Left cardiac atrium (tissue), 4 donors: ENCODE measurements at regions not wholly inside any gene's neighbourhood (a gene's known extent, or its start where the extent isn't known, plus 50 kb on each side); places are given as distances from the start of the nearest gene placed in this dataset.

Experiments
- ATAC-seq, 2 donors: fragments of 200-7000 bp; cut with Tn5 transposase; one replicate each; pipeline ENCODE4 v1.9.1; 2020; ENCODE audit warnings: mild to moderate bottlenecking in 2 of 2, moderate library complexity in 2 of 2
- DNase-seq: peaks from one replicate; pipeline ENCODE4 v3.0.0-alpha.2; 2020
- intact Hi-C, 2 donors: fragments of 100-400 bp; cut with DNase I; formaldehyde crosslinking; loops; one replicate each; pipeline versions ENCODE4 v1.14.1 to v1.15.1; 2022 to 2023
- donor health status: DM: no; HTN: yes; CAD: no.
- donor health status: DM: no; HTN: yes; CAD: no; lungs with severe emphysema.
- donor health status: DM: yes; HTN: yes; CAD: no.
- donor health status: Dilated cardiomyopathy.

DNA sequence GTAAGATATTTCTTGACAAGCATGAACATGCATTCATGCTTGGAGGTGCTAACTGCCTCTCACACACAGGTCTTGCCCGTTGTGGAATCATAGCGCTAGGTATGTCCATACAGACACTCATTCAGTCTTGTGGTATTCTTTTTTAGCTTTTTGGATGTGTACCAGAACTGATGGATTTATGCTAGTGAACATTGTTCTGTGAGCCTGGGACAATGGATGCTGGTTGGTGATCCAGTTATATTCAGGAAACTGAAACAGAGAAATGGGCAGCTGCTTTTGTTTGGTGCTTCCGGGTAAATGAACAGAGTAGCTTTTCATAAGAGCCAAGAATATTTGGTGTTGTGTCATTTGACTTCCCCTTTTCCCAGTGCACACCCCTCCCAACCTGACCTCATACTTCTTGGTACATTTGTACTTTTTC lies 78.9 kb upstream of the SLC4A4 start:
- DNase-seq (no peak), ATAC-seq (peak; percentile 38 to 59)
- intact Hi-C loops: no loop called here

DNA sequence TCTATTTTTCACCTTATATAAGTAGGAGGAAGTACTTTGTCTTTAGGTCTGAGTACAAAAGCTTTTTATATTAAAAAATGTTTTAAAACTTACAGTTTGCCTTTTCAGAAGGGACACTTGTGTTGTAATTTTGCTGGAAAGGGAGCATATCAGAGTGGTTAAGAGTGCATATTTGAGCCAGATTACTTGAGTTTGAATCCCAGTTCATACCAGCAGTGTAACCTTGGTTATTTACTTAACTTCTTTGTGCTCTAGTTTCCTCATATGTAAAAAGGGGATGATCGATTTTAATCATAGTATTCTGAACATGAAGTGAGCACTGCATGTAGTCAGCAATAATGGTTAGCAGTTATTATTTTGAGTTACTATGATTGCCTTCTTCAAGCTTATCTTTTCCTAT lies 78.3 kb upstream of the SLC4A4 start:
- no peak for DNase-seq
- intact Hi-C loops: no loop called here
- peak; percentile 5 to 21 for ATAC-seq

DNA sequence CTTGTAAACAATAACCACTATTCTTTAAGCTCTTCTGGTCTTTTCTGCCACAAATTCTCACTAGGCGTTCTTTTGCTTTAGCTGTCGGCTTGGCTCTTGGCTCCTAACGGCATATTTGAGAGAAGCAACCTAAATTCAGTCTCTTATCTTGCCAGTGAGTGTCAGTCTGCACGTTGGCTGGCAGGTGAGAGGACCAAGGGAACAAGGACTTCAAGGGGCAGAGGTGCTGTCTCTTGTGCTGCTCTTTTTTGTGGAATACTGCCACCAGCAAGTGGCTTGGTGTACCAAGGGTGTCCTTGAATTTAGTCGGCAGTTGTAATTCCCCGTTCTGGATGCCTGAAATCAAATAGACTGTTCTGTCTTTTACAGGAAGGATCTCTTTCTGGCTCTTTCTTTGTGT lies 77.8 kb upstream of the SLC4A4 start:
- ATAC-seq: peak; percentile 67 to 72
- intact Hi-C loops: no loop called here
- DNase-seq: peak; percentile 28

DNA sequence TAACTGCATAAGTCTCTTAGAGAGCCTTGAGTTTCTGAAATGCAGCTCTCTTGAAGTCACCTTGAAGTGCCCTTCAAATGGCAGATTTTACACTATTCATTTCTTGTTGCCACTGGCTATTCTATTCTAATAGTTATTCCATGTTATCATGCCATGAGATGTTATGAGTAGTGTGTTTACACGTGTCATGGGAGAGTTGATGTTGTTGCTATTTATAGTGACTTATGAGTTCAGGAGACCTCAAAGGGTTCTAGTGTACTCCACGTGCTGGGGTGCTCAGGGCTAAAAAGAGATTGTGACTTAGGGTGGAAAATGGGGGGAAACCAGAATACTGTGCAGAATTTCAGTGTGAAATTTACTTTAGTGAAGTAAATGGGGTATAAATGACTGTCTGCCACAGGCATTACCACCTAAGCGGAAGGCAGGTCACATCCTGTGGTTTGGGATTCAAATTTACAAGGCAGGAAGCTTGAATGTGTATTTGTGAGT lies 77.1 kb upstream of the SLC4A4 start:
- ATAC-seq: peak; percentile 39 to 59
- no peak for DNase-seq
- intact Hi-C loops: no loop called here

DNA sequence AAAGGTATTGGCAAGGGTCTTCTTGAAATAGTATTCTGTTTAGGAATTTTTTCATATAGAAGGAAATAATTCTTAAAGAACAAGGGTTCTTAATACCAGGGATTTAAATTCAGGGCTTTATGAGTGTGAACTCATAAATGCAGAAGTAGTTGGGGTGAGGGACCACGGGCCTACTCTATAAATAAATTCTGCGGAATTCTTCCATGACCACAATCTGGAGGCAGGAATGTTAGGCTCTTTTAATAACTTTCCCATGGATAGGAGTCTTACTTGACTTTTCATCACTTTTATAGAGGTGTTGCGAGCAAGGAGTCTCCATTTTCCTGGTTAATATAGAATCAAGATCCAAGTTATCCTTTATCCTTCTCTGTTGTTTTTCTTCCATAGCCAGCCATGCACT lies 76.7 kb upstream of the SLC4A4 start:
- intact Hi-C loops: no loop called here
- no peak for DNase-seq
- ATAC-seq: no peak

DNA sequence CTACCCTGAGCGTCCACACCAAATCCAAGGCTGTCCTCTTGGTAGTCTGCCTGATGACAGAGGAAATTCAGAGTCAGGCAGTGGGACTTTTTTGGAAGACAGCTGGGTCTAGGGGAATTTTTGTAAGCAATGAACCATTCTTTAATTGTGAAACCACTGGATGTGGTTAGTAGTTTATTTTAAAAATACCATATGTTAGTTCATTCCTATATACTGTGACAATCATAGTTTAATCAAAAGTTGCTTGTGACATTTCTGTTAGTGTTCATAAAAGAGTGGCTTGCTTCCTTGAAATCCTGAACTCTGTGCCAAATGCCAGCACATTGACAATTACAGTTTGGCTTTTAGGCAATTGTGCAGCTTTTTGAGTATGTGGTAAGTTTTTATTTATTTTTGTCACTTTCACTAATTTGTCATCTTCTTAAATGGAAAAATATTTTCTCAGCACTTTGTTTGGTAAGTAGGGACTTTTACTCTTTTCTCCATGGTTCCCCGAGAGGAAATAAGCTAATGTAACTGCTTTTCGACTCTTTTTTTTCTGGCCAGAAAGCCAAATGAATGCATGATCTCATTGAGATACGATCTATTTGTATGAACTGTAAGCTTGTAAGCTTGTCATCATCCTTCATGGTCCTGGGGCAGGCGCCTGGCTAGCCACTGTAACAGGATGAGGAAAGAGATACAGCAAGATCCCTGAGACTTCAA lies 72.6 kb upstream of the SLC4A4 start:
- peak; percentile 25 for DNase-seq
- intact Hi-C loops: no loop called here

DNA sequence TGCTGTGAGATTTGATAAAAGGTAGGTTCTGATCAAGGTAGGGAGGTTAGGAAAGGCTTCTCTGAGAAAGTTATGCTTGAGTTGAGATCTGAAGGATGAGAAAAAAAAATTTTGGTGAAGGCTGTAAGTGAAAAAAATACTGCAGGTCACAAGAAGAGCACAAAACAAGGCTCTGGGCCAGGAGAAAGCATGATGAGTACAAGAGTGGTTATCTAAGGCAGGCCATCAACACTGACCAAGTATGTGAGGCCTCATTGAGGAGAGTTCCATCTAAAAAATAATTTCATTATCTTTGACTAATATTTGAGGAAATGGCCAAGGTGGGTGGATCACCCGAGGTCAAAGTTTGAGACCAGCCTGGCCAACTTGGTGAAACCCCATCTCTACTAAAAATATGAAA lies 71.6 kb upstream of the SLC4A4 start:
- peak in 1 of 2 donors; percentile 41 for ATAC-seq
- intact Hi-C loops: no loop called here
- no peak for DNase-seq

More for the DNA sequence above, 72.6 kb upstream of the SLC4A4 start:
- ATAC-seq: peak in 1 of 2 donors; percentile 56

DNA sequence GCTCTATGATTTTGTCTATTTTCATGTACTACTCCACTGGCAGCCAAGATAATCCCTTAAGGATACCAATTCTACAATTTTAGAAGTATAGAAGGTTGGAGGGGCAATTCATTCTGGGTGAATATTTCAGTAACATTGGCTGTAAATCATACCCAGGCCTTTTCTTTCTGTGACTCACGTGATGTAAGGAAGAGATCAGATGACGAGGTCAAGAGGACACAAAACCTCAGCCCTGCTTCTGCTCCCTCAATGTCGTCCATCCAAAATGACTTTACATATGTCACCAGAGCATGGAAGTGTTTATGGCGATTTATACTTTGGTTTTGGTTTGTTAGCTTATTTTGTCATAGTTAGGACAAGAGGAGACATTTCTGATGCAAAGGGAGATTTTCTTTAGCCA lies 70.7 kb upstream of the SLC4A4 start:
- intact Hi-C loops: no loop called here
- DNase-seq: no peak
- no peak for ATAC-seq

DNA sequence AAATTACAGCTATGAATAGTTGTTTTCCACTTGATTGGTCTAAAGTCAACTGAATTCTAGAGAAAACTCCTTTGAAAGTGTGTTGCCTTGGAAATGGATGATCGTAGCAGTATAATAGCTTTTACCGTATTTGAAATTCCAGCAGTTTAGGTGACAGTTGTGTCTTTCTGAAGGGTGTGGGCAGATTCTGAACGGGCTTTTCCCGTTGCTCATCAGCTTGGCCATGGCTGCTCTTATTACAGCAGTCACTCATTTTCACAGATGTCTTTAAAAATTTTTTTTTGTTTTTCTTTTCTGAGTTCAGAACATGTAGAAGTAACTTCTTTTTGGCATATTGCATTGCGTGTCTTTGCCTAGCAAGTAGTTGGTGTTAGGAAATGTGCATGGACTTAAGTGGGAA lies 69.6 kb upstream of the SLC4A4 start:
- ATAC-seq (no peak), DNase-seq (no peak)
- intact Hi-C loops: no loop called here

DNA sequence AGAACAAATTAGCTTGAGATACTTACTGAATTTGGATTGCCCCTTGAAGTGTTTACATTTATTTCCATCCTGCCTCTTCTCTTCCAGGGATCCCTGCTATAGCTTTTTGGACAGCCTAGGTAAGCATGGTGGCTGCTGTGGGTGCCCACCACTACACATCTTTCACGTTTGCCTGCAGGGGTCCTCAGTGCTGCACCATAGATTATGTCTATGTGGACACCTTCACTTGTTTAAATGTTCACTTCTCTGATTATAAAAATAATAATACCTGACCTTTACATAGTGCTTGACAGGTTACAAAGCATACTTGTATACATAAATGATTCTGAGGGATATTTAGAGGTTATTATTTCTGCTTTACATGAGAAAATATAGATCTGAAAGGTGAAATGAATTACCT lies 67.9 kb upstream of the SLC4A4 start:
- ATAC-seq: no peak
- intact Hi-C loops: no loop called here
- no peak for DNase-seq

DNA sequence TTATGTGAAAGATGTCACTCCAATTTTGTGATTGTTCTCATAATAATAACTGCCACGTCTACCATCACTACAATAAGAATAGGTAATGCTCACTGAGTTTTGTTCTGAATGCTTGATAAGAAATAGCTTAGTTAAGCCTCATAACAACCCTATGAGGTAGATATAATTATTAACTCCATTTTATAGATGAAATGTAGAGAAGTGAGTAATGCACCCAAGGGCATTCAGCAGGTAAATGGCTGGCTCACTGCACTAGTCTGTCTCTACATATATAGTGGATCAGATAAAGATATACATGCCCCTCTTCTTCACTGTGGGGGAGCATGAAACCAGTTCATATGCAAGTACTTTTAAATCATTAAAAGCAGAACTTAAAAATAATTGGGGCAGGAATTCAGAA lies 65.8 kb upstream of the SLC4A4 start:
- ATAC-seq: no peak
- intact Hi-C loops: no loop called here
- no peak for DNase-seq

DNA sequence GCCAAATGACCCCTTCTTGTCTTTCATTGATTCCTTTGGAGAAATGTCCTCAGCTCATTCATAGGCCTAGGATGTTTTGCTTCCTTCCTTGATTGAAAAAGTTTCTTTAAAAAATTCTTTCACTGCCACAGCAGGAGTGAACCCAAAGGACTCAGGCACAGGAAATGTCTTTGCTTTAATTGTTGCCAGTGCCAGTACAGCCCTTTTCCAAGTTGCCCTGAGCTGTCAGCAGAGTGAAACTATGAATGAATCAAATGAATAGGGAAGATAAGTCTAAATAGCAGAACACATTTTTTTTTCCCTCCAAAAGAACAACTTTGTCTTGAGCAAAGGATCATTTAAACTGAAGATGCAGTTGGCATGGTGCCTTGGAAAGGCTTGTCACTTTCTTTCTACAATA lies 63.8 kb upstream of the SLC4A4 start:
- DNase-seq: no peak
- peak; percentile 19 to 37 for ATAC-seq
- intact Hi-C loops: no loop called here

DNA sequence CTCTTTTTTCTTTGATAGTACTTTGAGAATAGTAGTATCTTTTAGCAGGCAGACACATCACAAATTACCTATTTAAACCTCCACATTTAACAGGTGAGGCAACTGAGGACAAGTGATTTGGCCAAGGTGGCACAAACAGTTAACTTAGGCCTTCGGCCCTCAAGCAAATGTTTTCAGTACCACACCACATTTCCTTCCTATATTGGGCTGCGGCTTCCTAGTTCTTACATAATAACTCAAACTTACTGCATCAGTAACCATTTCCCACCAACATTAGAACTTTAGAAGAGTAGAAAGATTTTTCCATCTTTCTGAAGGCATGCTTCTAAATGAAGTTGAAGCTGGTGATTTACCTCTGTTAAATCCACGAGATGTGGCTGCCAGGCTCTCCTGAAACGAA lies 63.2 kb upstream of the SLC4A4 start:
- ATAC-seq: no peak
- DNase-seq: no peak
- intact Hi-C loops: no loop called here

DNA sequence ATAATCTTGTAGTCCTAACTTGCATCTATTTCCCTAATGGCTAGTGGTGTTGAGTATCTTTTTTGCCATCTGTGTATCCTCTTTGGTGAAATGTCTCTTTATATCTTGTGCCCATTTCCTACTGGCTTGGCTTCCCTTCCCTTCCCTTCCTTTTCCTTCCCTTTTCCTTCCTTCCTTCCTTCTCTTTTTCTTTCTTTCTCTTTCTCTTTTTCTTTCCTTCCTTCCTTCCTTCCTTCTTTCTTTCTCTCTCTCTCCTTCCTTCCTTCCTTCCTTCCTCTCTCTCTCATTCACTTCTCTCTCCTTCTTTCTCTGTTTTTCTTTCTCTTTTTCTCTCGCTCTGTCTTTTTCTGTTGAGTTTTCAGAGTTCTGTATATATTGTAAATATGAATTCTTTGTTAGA lies 61.5 kb upstream of the SLC4A4 start:
- DNase-seq (no peak), ATAC-seq (no peak)
- intact Hi-C loops: no loop called here

DNA sequence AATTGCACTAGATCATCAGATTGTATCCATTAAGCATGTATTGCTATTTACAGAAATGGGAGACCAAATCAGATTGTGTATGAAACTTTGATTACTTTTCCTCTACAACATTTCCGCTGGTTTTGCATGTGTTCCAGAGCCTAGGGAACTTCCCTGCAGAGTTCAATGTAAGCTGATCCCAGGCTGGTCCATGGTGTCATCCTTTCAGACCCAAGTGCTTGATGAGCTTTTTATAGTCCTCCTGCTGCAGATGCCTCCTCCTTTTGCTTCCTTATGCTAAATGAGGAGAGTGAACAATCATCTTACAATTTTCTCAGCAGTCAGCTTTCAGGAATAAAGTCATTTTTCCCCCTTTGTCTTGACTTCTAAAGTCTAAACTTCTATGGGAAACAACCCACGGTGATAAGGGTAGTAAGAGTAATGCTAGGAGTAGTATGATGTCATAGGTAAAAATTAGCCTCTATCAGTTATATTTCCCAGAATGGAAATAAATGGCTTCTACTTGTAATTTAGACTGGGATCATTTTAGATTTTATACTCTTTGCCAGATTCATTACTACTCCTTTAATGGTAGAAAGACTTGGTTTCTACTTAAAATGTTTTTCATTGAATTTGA lies 55.1 kb upstream of the SLC4A4 start:
- ATAC-seq: peak in 1 of 2 donors; percentile 67
- intact Hi-C loops: no loop called here
- DNase-seq: no peak

DNA sequence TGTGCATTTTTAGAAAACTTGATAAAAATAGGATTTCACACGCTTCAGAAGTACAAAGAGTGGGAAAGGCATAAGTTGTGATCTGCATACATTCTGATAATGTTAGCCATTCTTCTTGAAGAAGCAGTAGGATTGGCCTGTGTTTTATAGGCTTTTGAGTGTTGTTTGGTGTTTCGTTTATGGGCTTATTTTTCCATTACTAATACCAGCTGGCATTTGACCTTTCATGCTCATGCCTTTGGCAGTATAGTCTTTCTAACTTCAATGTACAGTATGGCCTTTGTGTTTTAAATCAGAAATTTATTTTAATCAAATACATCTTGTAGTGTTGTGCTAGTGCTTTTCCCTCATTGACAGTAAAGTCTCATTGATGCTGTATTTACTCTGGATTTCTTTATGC lies 51.5 kb upstream of the SLC4A4 start:
- intact Hi-C loops: no loop called here

DNA sequence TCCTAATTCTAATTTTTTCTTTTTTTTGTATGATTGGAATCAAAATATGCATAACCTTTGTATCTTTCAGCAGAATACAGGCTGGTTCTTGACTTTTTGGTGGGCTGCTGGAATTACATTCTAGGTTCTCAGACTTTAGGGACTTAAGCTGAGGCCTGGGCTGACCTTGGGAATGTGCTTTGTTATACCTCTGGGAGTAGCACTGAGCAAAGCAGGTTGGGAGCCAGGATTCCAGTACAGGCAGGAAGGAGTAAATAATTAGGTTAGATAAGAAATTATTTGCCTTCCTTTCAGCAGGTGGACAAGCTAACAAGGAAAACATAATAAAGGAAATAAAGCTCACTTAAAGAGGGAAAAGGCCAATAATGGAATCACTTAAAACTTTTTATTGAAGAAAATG lies 49.9 kb upstream of the SLC4A4 start:
- DNase-seq (no peak), ATAC-seq (no peak)
- intact Hi-C loops: no loop called here

More for the DNA sequence above, 51.5 kb upstream of the SLC4A4 start:
- DNase-seq: no peak
- ATAC-seq: no peak
